ENCODE measurements at regions not wholly inside any gene's neighbourhood (a gene's known extent, or its start where the extent isn't known, plus 50 kb on each side); places are given as distances from the start of the nearest gene placed in this dataset.

DNA sequence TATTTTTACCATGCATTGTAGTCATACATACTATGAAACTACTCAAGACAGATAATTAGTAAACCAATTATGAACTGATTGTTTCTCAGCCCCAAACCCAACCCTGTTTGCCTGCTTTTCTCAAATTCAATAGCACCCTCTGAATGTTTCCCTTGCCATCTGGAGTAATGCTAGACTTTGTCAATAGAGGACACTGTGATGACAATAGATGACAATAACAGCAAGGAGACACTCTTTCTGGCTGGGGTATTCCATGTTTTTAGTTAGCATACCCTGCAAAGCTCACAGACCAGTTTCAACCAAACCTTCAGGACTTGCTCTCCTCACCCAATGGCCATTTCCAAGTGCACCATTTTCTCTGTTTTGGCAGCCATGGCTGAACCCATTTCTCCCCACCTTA is 108.5 kb upstream of the LRRC7 start:
- TF ChIP-seq CTCF (IDR thresholded peaks at IDR 0.05; ENCODE audit: low read length) (no peak), EZH2phosphoT487 (IDR thresholded peaks at IDR 0.05; ENCODE audit: low read length) (no peak), EZH2 (optimal IDR thresholded peaks at IDR 0.05; ENCODE audit: low read depth, low read length) (no peak)

Measured in MM.1S (cell line).